ENCODE measurements at regions not wholly inside any gene's neighbourhood (a gene's known extent, or its start where the extent isn't known, plus 50 kb on each side); places are given as distances from the start of the nearest gene placed in this dataset.
"Not testable (repeated sequence)": the region's sequence is repeated elsewhere in the genome, so short reads cannot be mapped to it uniquely, and the experiment has no call there.

- no peak for DNase-seq (ENCODE audit: low spot score)
- no peak overlapping the region for H3K27ac ChIP-seq
- ChIA-PET CTCF (no interaction called here), POLR2A (ENCODE audit: low non-redundant PET) (no interaction called here)
- no peak for TF ChIP-seq CTCF (conservative IDR thresholded peaks at IDR 0.05; ENCODE audit: low read depth)
Measured at GRCh38 chr11:24264868-24265267, 232.0 kb upstream of the LUZP2 start.

- no peak for DNase-seq (ENCODE audit: low spot score)
- TF ChIP-seq CTCF (conservative IDR thresholded peaks at IDR 0.05; ENCODE audit: low read depth): no peak
- CTCF ChIA-PET: no interaction called here
- no peak overlapping the region for H3K27ac ChIP-seq
- POLR2A ChIA-PET (ENCODE audit: low non-redundant PET): no interaction called here
Measured at GRCh38 chr11:24267014-24267413, 229.8 kb upstream of the LUZP2 start.

- no peak for DNase-seq (ENCODE audit: low spot score)
- TF ChIP-seq CTCF (conservative IDR thresholded peaks at IDR 0.05; ENCODE audit: low read depth): no peak
- no peak overlapping the region for H3K27ac ChIP-seq
- CTCF ChIA-PET: interaction anchor here (0.6 kb wide), 2 partner anchors 162 to 263 kb away, joined by 4 read pairs; no protein-coding TSS in a partner anchor
- POLR2A ChIA-PET (ENCODE audit: low non-redundant PET): no interaction called here
Measured at GRCh38 chr11:24271798-24272197, 225.1 kb upstream of the LUZP2 start.

- CTCF ChIA-PET: interaction anchor here (0.7 kb wide), 2 partner anchors 332 to 734 kb away, joined by 3 to 6 read pairs; no protein-coding TSS in a partner anchor
- DNase-seq (ENCODE audit: low spot score); POLR2A ChIA-PET (ENCODE audit: low non-redundant PET); H3K27ac ChIP-seq: not testable (repeated sequence)
Measured at GRCh38 chr11:24274214-24274781, 222.6 kb upstream of the LUZP2 start.

- ChIA-PET POLR2A (ENCODE audit: low non-redundant PET) (no interaction called here), CTCF (interaction anchor here (0.5 kb wide), 1 partner anchor 223 kb away, joined by 3 read pairs; no protein-coding TSS in a partner anchor)
- DNase-seq (ENCODE audit: low spot score): no peak
- no peak for TF ChIP-seq CTCF (conservative IDR thresholded peaks at IDR 0.05; ENCODE audit: low read depth)
- no peak overlapping the region for H3K27ac ChIP-seq
Measured at GRCh38 chr11:24286238-24286637, 210.6 kb upstream of the LUZP2 start.

GRCh38 chr11:24289301-24289700, 207.6 kb upstream of the LUZP2 start:
- no peak for TF ChIP-seq CTCF (conservative IDR thresholded peaks at IDR 0.05; ENCODE audit: low read depth)
- no peak for DNase-seq (ENCODE audit: low spot score)
- H3K27ac ChIP-seq: no peak overlapping the region
- ChIA-PET CTCF (no interaction called here), POLR2A (ENCODE audit: low non-redundant PET) (no interaction called here)

- ChIA-PET CTCF (interaction anchor here (0.6 kb wide), 1 partner anchor 90 kb away, joined by 4 read pairs; no protein-coding TSS in a partner anchor), POLR2A (ENCODE audit: low non-redundant PET) (no interaction called here)
- no peak for DNase-seq (ENCODE audit: low spot score)
- TF ChIP-seq CTCF (conservative IDR thresholded peaks at IDR 0.05; ENCODE audit: low read depth): no peak
- no peak overlapping the region for H3K27ac ChIP-seq
Measured at GRCh38 chr11:24293964-24294363, 202.9 kb upstream of the LUZP2 start.

Measured in RWPE1 (cell line).